ENCODE measurements at regions not wholly inside any gene's neighbourhood (a gene's known extent, or its start where the extent isn't known, plus 50 kb on each side); places are given as distances from the start of the nearest gene placed in this dataset.

DNA sequence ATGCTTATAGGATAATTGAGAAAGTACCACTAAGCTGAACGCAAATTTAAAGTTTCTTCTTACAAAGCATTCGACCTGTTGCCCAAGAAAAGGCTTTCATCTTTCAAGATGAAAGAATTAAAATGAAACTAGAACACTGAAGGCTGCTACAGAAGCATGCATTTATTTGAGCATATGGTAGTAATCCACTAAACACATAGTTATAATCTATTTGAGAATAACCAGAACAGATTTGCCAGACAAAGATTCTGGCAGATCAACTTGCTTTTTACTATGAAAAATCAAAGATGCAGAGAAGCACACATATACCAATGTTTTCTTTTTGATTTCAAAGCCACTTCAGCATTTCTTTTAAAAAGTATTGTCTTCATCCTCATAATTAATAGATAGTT, 412.2 kb downstream of the UTRN start:
- WGBS, 2 donors = 89 to 92% methylated on average over 2 of the region's 2 CpGs
- no peaks in the 10 kb centered on the region for H3K27me3 ChIP-seq
- H3K36me3 ChIP-seq (ENCODE audit: low read depth, missing control alignments) = no peaks in the 10 kb centered on the region
- H3K4me3 ChIP-seq = no peak overlapping the region
- TF ChIP-seq POLR2A (IDR thresholded peaks at IDR 0.05) (no peak), CTCF (IDR thresholded peaks at IDR 0.05) (no peak)
- no peaks in the 10 kb centered on the region for H3K4me1 ChIP-seq
- intact Hi-C loops (cut with DNase I; ENCODE audit: low total_unique reads) = no loop called here
- no peak overlapping the region for H3K27ac ChIP-seq
- no peaks in the 10 kb centered on the region for H3K9me3 ChIP-seq
- no peak for DNase-seq

DNA sequence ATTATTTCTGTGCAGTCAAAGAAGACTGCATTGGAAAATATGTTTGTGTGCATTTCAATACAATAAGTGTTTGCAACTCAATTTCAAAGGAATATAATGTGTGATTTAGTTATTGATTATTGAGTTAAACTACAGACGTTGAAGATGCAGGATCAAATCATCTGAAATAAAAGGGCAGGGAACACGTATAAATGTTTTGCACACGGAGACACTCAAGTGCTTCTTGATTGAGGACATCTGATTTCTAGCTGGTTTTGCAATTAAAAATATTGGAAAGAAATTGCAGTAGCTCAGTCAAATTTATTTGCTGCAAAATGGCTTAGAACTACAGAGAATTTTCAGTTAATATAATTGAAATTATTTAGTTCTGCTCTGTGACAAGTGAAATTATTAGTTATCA, 412.7 kb downstream of the UTRN start:
- no peaks in the 10 kb centered on the region for H3K36me3 ChIP-seq (ENCODE audit: low read depth, missing control alignments)
- no peaks in the 10 kb centered on the region for H3K4me1 ChIP-seq
- H3K9me3 ChIP-seq = no peaks in the 10 kb centered on the region
- H3K27me3 ChIP-seq = no peaks in the 10 kb centered on the region
- H3K27ac ChIP-seq = no peak overlapping the region
- no peak overlapping the region for H3K4me3 ChIP-seq
- no peak for TF ChIP-seq POLR2A (IDR thresholded peaks at IDR 0.05)
- TF ChIP-seq CTCF (IDR thresholded peaks at IDR 0.05) = no peak
- 89% methylated on average over 3 of the region's 3 CpGs for WGBS, 2 donors
- intact Hi-C loops (cut with DNase I; ENCODE audit: low total_unique reads) = no loop called here
- no peak for DNase-seq

DNA sequence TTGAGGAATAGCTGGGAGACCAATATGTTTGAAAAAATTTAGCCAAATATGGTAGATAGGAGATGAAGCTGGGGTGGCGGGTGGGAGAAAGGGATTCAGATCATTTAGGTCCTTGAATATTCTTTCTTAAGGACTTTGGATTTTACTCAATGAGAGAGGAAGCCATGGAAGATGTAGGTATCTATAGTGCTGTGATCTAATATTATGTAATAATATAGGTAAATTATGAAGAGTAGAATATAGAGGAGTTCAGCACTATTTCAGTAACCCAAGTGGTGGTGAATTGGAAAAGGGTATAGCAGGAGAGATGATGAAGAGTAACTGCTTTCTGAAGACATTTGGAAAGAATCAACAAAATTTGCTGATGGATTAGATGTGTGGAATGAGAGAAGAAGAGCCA, 417.6 kb downstream of the UTRN start:
- no peaks in the 10 kb centered on the region for H3K27me3 ChIP-seq
- intact Hi-C loops (cut with DNase I; ENCODE audit: low total_unique reads) = no loop called here
- DNase-seq = no peak
- H3K36me3 ChIP-seq (ENCODE audit: low read depth, missing control alignments) = no peaks in the 10 kb centered on the region
- WGBS, 2 donors = 100% methylated on average over 1 of the region's 1 CpG
- no peaks in the 10 kb centered on the region for H3K9me3 ChIP-seq
- no peak overlapping the region for H3K4me3 ChIP-seq
- TF ChIP-seq CTCF (IDR thresholded peaks at IDR 0.05) (no peak), POLR2A (IDR thresholded peaks at IDR 0.05) (no peak)
- no peaks in the 10 kb centered on the region for H3K4me1 ChIP-seq
- H3K27ac ChIP-seq = no peak overlapping the region

- DNase-seq = no peak
- no peak overlapping the region for H3K27ac ChIP-seq
- 92% methylated on average over 3 of the region's 3 CpGs for WGBS, 2 donors
- intact Hi-C loops (cut with DNase I; ENCODE audit: low total_unique reads) = no loop called here
- H3K4me3 ChIP-seq = no peak overlapping the region
- H3K27me3 ChIP-seq = no peaks in the 10 kb centered on the region
- H3K36me3 ChIP-seq (ENCODE audit: low read depth, missing control alignments) = no peaks in the 10 kb centered on the region
- H3K9me3 ChIP-seq = no peaks in the 10 kb centered on the region
- H3K4me1 ChIP-seq = no peaks in the 10 kb centered on the region
- TF ChIP-seq POLR2A (IDR thresholded peaks at IDR 0.05) (no peak), CTCF (IDR thresholded peaks at IDR 0.05) (no peak)
Observed at GRCh38 chr6:144710207-144710606, 425.1 kb downstream of the UTRN start.

- TF ChIP-seq CTCF (IDR thresholded peaks at IDR 0.05) = no peak
- TF ChIP-seq POLR2A (IDR thresholded peaks at IDR 0.05) = no peak
- no peak for DNase-seq
- Histone ChIP-seq H3K36me3 (ENCODE audit: low read depth, missing control alignments) (no peaks in the 10 kb centered on the region), H3K27ac (no peak overlapping the region), H3K4me3 (no peak overlapping the region), H3K9me3 (no peaks in the 10 kb centered on the region), H3K4me1 (no peaks in the 10 kb centered on the region), H3K27me3 (no peaks in the 10 kb centered on the region)
- WGBS, 2 donors = 94 to 95% methylated on average over 2 of the region's 2 CpGs
- intact Hi-C loops (cut with DNase I; ENCODE audit: low total_unique reads) = no loop called here
Observed at GRCh38 chr6:144711661-144712060, 426.5 kb downstream of the UTRN start.
